GF-D8 (cell line): ENCODE measurements at regions not wholly inside any gene's neighbourhood (a gene's known extent, or its start where the extent isn't known, plus 50 kb on each side); places are given as distances from the start of the nearest gene placed in this dataset.
A peak's percentile ranks its signal among the peaks of the same experiment; 100 is the strongest.

Experiments
- DNase-seq: peaks from one replicate; lab custom pipeline; 2025; lab: John Stamatoyannopoulos, UW

GRCh38 chrY:4035801-4036511 is 457.1 kb downstream of the TGIF2LY start:
- DNase-seq, result peak; percentile 48
